ENCODE measurements at regions not wholly inside any gene's neighbourhood (a gene's known extent, or its start where the extent isn't known, plus 50 kb on each side); places are given as distances from the start of the nearest gene placed in this dataset.

DNA sequence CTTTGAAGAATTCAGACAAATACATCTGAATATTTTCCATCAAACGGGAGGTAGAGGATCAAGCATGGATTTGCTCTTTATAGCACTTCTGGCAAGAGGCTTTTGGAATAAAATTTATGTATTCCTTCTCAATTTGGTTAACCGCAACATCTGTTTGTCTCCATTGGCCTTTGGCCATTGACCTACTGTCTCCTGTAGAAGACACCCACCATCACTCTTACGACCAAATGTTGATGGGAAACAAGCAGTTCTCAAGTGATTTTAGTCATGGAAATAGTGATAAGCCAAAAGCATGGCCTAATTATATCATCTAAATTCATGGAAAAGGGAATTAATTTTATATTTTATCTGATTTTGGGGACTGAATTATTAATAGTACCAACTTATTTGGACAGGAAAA is 591.9 kb downstream of the CD109 start:
- H3K4me3 ChIP-seq = no peak overlapping the region
- H3K36me3 ChIP-seq = no peaks in the 10 kb centered on the region
- no peak for DNase-seq
- no peak overlapping the region for H3K27ac ChIP-seq
- TF ChIP-seq, protein P1, sequence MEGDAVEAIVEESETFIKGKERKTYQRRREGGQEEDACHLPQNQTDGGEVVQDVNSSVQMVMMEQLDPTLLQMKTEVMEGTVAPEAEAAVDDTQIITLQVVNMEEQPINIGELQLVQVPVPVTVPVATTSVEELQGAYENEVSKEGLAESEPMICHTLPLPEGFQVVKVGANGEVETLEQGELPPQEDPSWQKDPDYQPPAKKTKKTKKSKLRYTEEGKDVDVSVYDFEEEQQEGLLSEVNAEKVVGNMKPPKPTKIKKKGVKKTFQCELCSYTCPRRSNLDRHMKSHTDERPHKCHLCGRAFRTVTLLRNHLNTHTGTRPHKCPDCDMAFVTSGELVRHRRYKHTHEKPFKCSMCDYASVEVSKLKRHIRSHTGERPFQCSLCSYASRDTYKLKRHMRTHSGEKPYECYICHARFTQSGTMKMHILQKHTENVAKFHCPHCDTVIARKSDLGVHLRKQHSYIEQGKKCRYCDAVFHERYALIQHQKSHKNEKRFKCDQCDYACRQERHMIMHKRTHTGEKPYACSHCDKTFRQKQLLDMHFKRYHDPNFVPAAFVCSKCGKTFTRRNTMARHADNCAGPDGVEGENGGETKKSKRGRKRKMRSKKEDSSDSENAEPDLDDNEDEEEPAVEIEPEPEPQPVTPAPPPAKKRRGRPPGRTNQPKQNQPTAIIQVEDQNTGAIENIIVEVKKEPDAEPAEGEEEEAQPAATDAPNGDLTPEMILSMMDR (IDR thresholded peaks at IDR 0.05) = no peak
- H3K4me1 ChIP-seq = no peaks in the 10 kb centered on the region
- H3K27me3 ChIP-seq = no peaks in the 10 kb centered on the region
- H3K9me3 ChIP-seq = no peaks in the 10 kb centered on the region
- intact Hi-C loops (cut with DNase I; ENCODE audit: low total_unique reads) = no loop called here

DNA sequence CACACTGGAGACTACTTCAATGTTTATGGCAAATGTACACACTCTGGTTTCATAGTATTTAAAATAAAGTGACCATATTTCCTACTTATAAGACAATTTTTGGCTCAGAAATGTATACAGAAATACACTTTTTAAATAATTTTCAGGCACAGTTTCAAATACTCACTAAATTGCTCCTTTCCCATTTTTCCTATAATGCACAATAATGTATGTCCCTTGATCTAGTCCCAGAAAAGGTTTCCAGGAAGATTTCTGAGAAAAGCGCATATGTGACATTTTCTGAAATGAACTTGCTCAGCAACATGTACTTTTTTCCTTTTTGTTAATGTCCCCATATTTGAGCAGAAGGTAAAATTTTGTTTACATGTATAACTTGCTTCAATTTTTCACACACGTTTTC is 591.4 kb downstream of the CD109 start:
- Histone ChIP-seq H3K27ac (no peak overlapping the region), H3K36me3 (no peaks in the 10 kb centered on the region), H3K9me3 (no peaks in the 10 kb centered on the region), H3K4me1 (no peaks in the 10 kb centered on the region), H3K27me3 (no peaks in the 10 kb centered on the region), H3K4me3 (no peak overlapping the region)
- TF ChIP-seq, protein P1 (IDR thresholded peaks at IDR 0.05) = no peak
- DNase-seq = no peak
- intact Hi-C loops (cut with DNase I; ENCODE audit: low total_unique reads) = no loop called here

DNA sequence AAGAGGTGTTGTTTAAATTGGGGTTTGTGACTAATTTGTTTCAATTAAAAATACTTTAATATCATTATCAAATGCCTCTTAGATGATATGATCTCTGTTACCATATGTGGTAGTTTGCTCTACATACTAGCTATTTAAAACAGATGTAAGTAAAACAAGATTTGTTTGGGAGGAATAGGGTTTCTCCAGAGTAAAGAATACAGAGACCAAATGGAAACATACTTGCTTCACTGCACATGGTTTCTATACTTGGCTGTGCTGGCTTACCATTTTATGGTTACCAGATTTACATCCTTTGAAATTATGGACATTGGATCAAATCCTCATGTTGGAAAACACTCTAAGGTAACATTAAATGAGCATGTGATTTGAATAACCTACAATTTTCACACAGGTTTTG is 588.3 kb downstream of the CD109 start:
- no peaks in the 10 kb centered on the region for H3K4me1 ChIP-seq
- no peaks in the 10 kb centered on the region for H3K36me3 ChIP-seq
- H3K9me3 ChIP-seq = no peaks in the 10 kb centered on the region
- DNase-seq = no peak
- no peak overlapping the region for H3K4me3 ChIP-seq
- no peak overlapping the region for H3K27ac ChIP-seq
- intact Hi-C loops (cut with DNase I; ENCODE audit: low total_unique reads) = no loop called here
- no peaks in the 10 kb centered on the region for H3K27me3 ChIP-seq
- TF ChIP-seq, protein P1 (IDR thresholded peaks at IDR 0.05) = no peak

DNA sequence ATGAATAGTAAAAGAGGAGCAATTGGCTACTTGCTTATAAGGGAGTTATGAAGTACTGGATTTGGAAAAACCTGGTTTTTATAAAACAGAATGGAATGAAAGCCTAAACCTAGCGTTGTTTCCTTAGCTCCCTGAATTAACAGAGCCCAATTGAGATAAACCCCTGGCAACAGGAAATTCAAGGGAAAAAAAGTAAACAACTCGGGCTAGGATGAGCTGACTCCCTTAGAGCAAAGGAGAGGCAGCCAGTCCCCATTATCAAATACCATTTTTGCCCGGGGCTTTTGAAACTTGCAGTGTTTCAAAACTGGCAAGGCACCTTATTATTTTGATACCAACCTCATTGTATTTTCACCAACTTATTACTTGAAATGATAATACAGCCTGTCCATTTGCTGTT is 587.5 kb downstream of the CD109 start:
- Histone ChIP-seq H3K27me3 (no peaks in the 10 kb centered on the region), H3K4me1 (no peaks in the 10 kb centered on the region), H3K9me3 (no peaks in the 10 kb centered on the region), H3K27ac (no peak overlapping the region), H3K36me3 (no peaks in the 10 kb centered on the region), H3K4me3 (no peak overlapping the region)
- DNase-seq = no peak
- TF ChIP-seq, protein P1 (IDR thresholded peaks at IDR 0.05) = no peak
- intact Hi-C loops (cut with DNase I; ENCODE audit: low total_unique reads) = no loop called here

DNA sequence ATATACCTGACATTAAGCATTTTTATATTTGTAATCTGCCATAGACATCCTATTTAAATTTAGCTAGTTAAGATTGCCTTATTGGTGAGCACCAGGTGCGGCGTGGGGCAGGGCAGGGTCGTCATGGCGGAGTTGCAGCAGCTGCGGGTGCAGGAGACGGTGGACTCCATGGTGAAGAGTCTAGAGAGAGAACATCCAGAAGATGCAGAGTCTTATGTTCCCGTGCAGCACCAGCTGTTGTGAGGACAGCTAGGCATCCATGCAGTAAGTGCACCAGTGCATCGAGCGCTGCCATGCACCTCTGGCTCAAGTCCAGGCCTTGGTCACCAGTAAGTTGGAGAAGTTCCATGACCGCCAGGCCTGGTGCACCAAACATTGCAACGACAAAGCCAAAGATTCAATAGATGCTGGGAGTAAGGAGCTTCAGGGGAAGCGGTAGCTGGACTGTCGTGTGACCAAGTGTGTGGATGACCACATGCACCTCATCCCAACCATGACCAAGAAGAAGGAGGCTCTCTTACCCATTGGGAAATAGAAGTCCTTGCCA is 586.2 kb downstream of the CD109 start:
- H3K27me3 ChIP-seq = no peaks in the 10 kb centered on the region
- H3K4me1 ChIP-seq = no peaks in the 10 kb centered on the region
- no peaks in the 10 kb centered on the region for H3K36me3 ChIP-seq
- no peak overlapping the region for H3K4me3 ChIP-seq
- H3K9me3 ChIP-seq = no peaks in the 10 kb centered on the region
- TF ChIP-seq, protein P1 (IDR thresholded peaks at IDR 0.05) = no peak
- H3K27ac ChIP-seq = no peak overlapping the region
- intact Hi-C loops (cut with DNase I; ENCODE audit: low total_unique reads) = no loop called here
- DNase-seq = no peak

DNA sequence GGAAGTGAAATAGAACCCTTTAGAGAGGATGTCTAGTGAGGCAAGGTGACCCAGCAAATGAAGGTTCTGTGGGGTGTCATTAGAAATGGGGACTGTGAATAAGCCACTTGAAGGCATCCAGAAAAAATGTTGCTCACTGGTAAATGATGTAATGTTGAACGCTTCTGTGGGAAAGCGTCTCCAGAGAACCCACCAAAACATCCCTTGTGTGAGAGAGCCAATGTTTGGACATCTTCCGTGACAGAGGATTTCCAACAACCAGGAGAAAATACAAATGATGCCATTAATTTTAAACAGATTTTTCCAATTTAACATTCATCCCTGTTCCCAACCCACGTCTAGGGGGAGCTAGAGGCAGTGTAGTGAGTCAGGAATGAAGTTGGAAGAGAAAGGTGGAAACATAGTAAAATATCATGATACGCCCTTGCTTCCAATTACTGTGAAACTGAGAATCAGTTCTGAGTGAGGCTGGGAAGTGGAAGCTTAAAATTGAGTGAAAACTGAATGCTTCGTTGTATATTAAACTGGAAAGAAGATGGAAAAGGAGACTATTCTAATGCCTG is 584.2 kb downstream of the CD109 start:
- H3K4me1 ChIP-seq = no peaks in the 10 kb centered on the region
- no peak overlapping the region for H3K27ac ChIP-seq
- H3K4me3 ChIP-seq = no peak overlapping the region
- intact Hi-C loops (cut with DNase I; ENCODE audit: low total_unique reads) = no loop called here
- H3K36me3 ChIP-seq = no peaks in the 10 kb centered on the region
- H3K9me3 ChIP-seq = no peaks in the 10 kb centered on the region
- no peak for DNase-seq
- H3K27me3 ChIP-seq = no peaks in the 10 kb centered on the region
- TF ChIP-seq, protein P1 (IDR thresholded peaks at IDR 0.05) = no peak
